ENCODE measurements at regions not wholly inside any gene's neighbourhood (a gene's known extent, or its start where the extent isn't known, plus 50 kb on each side); places are given as distances from the start of the nearest gene placed in this dataset.
A peak's percentile ranks its signal among the peaks of the same experiment; 100 is the strongest.

DNA sequence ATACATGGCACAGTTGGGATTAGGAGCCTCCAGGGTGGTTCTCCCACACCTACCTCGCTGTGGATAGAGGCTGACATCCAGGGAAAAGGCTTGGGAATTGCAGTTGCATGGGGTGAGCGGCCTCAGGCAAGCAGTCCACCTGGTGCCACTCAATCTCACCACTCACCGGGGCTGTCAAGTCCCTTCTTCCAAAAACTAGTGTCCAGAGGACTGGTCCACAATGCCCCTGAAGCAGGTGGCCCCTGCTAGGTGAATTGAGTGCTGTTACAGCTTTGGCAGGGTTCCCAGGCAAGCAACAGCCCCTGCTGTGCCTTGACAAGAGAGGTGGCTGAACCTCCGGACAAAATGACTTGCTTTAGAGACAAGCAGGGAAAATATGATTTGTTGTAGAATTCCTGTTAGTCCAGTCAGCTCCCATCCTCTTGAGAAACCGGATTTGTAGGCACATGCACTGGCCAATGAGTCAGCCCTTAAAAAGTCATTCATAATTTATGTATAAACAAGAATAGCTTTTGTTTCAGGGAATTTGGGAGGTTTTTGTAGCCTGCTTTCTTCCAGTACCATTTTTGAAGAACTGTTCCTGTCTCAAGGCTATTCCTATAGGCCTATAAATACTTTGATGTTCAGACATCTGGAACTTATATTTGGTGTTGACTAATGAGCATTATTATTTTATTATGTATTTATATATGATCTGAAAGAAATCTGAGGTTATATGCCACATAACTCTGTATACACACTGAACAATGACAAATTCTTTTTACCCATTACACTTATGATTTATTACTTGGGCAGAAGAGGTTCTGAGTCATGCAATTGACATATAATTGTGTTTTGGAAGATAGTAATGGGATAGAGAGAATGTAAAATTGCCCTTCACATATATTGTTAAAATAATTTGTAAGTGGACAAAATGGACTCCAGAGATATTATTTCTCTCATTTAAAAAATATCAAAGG, 411.1 kb downstream of the ACTL7B start:
- peak in 1 of 2 donors; percentile 28 for DNase-seq
- no peak overlapping the region for H3K4me3 ChIP-seq
- no peaks in the 10 kb centered on the region for H3K9me3 ChIP-seq
- no peaks in the 10 kb centered on the region for H3K27me3 ChIP-seq
- H3K36me3 ChIP-seq = no peaks in the 10 kb centered on the region
- peaks cover 0 to 51% (median 15%) of the 10 kb centered on the region in 4 donors for H3K4me1 ChIP-seq
- TF ChIP-seq, protein P1, sequence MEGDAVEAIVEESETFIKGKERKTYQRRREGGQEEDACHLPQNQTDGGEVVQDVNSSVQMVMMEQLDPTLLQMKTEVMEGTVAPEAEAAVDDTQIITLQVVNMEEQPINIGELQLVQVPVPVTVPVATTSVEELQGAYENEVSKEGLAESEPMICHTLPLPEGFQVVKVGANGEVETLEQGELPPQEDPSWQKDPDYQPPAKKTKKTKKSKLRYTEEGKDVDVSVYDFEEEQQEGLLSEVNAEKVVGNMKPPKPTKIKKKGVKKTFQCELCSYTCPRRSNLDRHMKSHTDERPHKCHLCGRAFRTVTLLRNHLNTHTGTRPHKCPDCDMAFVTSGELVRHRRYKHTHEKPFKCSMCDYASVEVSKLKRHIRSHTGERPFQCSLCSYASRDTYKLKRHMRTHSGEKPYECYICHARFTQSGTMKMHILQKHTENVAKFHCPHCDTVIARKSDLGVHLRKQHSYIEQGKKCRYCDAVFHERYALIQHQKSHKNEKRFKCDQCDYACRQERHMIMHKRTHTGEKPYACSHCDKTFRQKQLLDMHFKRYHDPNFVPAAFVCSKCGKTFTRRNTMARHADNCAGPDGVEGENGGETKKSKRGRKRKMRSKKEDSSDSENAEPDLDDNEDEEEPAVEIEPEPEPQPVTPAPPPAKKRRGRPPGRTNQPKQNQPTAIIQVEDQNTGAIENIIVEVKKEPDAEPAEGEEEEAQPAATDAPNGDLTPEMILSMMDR (IDR thresholded peaks at IDR 0.05) = no peak
- H3K27ac ChIP-seq = peak overlapping the region; percentile 36 to 62
- intact Hi-C loops (cut with DNase I; ENCODE audit: low total_unique reads) = no loop called here

DNA sequence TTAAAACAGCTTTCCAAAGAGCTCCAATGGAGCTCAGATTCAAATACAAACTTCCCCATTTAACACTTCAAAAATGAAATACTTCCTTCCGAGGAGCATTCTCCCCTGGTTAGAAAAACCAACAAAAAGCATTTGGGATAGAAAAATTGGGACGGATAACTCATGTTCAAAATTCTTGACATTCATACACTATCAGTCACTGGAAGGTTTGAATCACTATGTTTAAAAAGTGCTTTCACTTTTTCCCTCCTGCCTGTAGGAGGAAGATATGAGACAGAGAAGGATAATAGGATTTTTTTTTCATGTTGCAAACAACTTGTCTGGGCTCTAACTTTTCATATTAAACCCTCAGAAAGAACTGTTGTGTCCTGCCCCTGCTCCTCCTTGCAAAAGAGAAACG, 412.0 kb downstream of the ACTL7B start:
- Histone ChIP-seq H3K36me3 (no peaks in the 10 kb centered on the region), H3K4me1 (peaks cover 0 to 55% (median 15%) of the 10 kb centered on the region in 4 donors), H3K27ac (peak overlapping the region; percentile 36 to 62), H3K4me3 (no peak overlapping the region), H3K27me3 (no peaks in the 10 kb centered on the region), H3K9me3 (no peaks in the 10 kb centered on the region)
- TF ChIP-seq, protein P1 (IDR thresholded peaks at IDR 0.05) = no peak
- intact Hi-C loops (cut with DNase I; ENCODE audit: low total_unique reads) = no loop called here
- DNase-seq = no peak

DNA sequence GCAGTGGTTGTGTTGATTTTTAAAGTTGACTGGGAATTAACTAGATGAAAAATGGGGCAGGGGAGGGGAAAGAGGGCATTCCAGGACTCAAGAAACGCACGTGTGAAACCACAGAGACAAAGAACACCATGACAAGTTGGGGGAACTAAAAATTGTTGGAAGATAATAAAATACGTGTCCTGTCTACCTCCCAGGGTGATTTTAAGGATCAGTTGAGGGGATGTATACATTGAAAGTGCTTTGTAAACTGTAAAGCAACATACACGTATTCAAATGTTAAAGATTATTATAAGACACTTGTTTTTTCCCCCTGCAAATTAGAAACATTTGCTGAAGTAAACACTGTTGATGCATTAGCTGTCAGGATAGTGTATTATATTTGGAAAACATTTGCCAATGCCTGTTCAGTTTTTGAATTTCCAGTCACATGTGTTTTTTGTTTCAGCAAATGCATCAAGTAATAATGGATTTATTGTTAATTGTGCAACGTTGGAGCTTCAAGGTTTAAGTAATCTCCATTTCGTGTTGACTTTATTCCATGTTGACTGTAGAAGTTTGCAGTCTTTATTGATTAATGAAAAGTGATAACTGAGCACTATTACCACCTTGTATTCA, 412.7 kb downstream of the ACTL7B start:
- no peak for DNase-seq
- intact Hi-C loops (cut with DNase I; ENCODE audit: low total_unique reads) = no loop called here
- no peaks in the 10 kb centered on the region for H3K36me3 ChIP-seq
- H3K27ac ChIP-seq = peak overlapping the region in 1 of 2 donors; percentile 62
- no peak overlapping the region for H3K4me3 ChIP-seq
- H3K9me3 ChIP-seq = no peaks in the 10 kb centered on the region
- TF ChIP-seq, protein P1 (IDR thresholded peaks at IDR 0.05) = no peak
- no peaks in the 10 kb centered on the region for H3K27me3 ChIP-seq
- H3K4me1 ChIP-seq = peaks cover 0 to 55% (median 15%) of the 10 kb centered on the region in 4 donors

DNA sequence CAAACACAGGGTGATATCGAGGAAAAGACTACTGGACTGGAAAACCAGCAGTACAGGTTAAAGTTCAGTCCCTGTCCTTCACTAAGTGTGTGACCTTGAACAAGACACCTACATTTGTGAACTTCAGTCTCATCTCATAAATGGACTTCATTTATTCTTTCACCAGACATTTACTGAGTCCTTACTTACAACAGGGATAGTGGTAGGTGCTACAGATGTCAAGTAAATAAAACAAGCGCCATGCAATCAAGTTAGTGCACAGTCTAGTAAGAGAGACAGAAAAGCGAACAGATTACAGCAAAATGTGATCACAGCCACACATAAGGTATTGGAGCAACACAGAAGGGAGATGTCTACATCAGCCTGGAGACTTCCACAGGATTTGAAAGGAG, 413.2 kb downstream of the ACTL7B start:
- TF ChIP-seq, protein P1 (IDR thresholded peaks at IDR 0.05) = no peak

DNA sequence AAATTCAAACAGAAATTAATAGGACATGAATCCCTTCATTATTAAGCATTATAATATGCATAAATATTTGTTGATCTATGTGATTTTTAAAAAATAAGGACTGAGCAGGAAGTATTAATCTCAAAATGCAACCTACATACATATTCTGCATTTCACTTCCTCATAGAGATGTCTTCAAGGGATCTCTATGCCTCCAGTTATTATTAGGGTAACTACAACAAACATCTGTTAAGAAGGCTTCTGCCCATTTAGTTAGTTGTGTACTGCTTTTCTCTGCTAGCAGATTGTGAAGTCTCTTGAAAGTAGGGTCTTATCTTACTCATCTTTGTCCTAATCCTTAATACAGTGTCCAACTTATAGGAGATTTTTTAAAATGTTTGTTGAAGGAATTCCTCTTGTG, 414.1 kb downstream of the ACTL7B start:
- H3K36me3 ChIP-seq = no peaks in the 10 kb centered on the region
- H3K27me3 ChIP-seq = no peaks in the 10 kb centered on the region
- no peaks in the 10 kb centered on the region for H3K9me3 ChIP-seq
- no peak for DNase-seq
- H3K4me3 ChIP-seq = no peak overlapping the region
- TF ChIP-seq, protein P1 (IDR thresholded peaks at IDR 0.05) = no peak
- no peak overlapping the region for H3K27ac ChIP-seq
- peaks cover 0 to 55% (median 15%) of the 10 kb centered on the region in 4 donors for H3K4me1 ChIP-seq
- intact Hi-C loops (cut with DNase I; ENCODE audit: low total_unique reads) = no loop called here

More for the DNA sequence above, 413.2 kb downstream of the ACTL7B start:
- Histone ChIP-seq H3K27ac (no peak overlapping the region), H3K36me3 (no peaks in the 10 kb centered on the region), H3K27me3 (no peaks in the 10 kb centered on the region), H3K4me1 (peaks cover 0 to 55% (median 15%) of the 10 kb centered on the region in 4 donors), H3K4me3 (no peak overlapping the region), H3K9me3 (no peaks in the 10 kb centered on the region)
- intact Hi-C loops (cut with DNase I; ENCODE audit: low total_unique reads) = no loop called here
- no peak for DNase-seq
